OCI-LY7 (cell line): ENCODE measurements at regions not wholly inside any gene's neighbourhood (a gene's known extent, or its start where the extent isn't known, plus 50 kb on each side); places are given as distances from the start of the nearest gene placed in this dataset.

Experiments used
- BruUV-seq: library from RNA; stranded (reverse); fragments of 400-500 nt; replicated peaks from 2 replicates; lab custom pipeline; 2021; lab: Mats Ljungman, UMichigan
- CTCF ChIA-PET: fragments of 300-600 bp; sonication (Branson Sonifier 250); formaldehyde crosslinking; loops from one replicate; lab custom pipeline; 2022; ENCODE audit warnings: antibody characterized with exemption; ENCODE audit not compliant: unreplicated experiment; lab: Charles Lee
- POLR2A ChIA-PET: fragments of 300-600 bp; sonication (Branson Sonifier 250); formaldehyde crosslinking; loops from one replicate; lab custom pipeline; 2022; ENCODE audit warnings: antibody characterized with exemption; lab: Charles Lee
- DNase-seq: peaks from one replicate; pipeline ENCODE4 v3.0.0-alpha.2; 2015; ENCODE audit warnings: low spot score
- H2AFZ ChIP-seq: fragments of 200-600 bp; sonication (generic), shearing (Covaris generic); 2 replicates; pipeline ENCODE4 v1.6.1; 2014; ENCODE audit warnings: mild to moderate bottlenecking, antibody characterized with exemption, low read length, moderate library complexity
- H3K27ac ChIP-seq: fragments of 200-600 bp; sonication (generic); 2 replicates; pipeline ENCODE4 v1.5.1; 2014; ENCODE audit warnings: mixed run types, low read depth, mild to moderate bottlenecking, moderate library complexity, low read length, inconsistent platforms; ENCODE audit not compliant: poor library complexity, severe bottlenecking
- H3K36me3 ChIP-seq: fragments of 200-600 bp; sonication (generic); 2 replicates; pipeline ENCODE4 v1.6.1; 2014; ENCODE audit warnings: mild to moderate bottlenecking, antibody characterized with exemption, low read length, moderate library complexity, mixed read lengths; ENCODE audit not compliant: insufficient read depth
- H3K4me1 ChIP-seq: fragments of 200-600 bp; sonication (generic); 2 replicates; pipeline ENCODE4 v1.5.1; 2014; ENCODE audit warnings: mild to moderate bottlenecking, low read length; ENCODE audit not compliant: insufficient read depth, poor library complexity, severe bottlenecking
- H3K4me2 ChIP-seq: fragments of 200-600 bp; sonication (generic); 2 replicates; pipeline ENCODE4 v1.6.1; 2014; ENCODE audit warnings: mild to moderate bottlenecking, low read length
- H3K4me3 ChIP-seq: fragments of 200-600 bp; sonication (generic); 2 replicates; pipeline ENCODE4 v1.5.1; 2014; ENCODE audit warnings: mild to moderate bottlenecking, low read depth, low read length; ENCODE audit not compliant: poor library complexity, severe bottlenecking
- H3K79me2 ChIP-seq: fragments of 200-600 bp; sonication (generic); 2 replicates; pipeline ENCODE4 v1.6.1; 2016; ENCODE audit warnings: low read depth, mild to moderate bottlenecking, low read length, moderate library complexity, mixed read lengths; ENCODE audit not compliant: insufficient read depth
- H3K9me2 ChIP-seq: fragments of 200-600 bp; sonication (generic); 2 replicates; pipeline ENCODE4 v1.6.1; 2016; ENCODE audit warnings: mild to moderate bottlenecking, low read length, mixed read lengths; ENCODE audit not compliant: insufficient read depth
- H3K9me3 ChIP-seq: fragments of 200-600 bp; sonication (generic); 2 replicates; pipeline ENCODE4 v1.6.1; 2014; ENCODE audit warnings: mild to moderate bottlenecking, mixed run types, low read length, mixed read lengths
- H4K20me1 ChIP-seq: fragments of 200-600 bp; sonication (generic); 2 replicates; pipeline ENCODE4 v1.6.1; 2014; ENCODE audit warnings: mild to moderate bottlenecking, antibody characterized with exemption, low read length, moderate library complexity, mixed read lengths; ENCODE audit not compliant: insufficient read depth
- EZH2phosphoT487 ChIP-seq: fragments of 200-600 bp; sonication (generic); IDR thresholded peaks from 2 replicates; pipeline ENCODE4 v1.6.1; 2018; ENCODE audit warnings: low read depth, borderline replicate concordance, mild to moderate bottlenecking, mixed run types, antibody characterized with exemption, low read length, moderate library complexity, mixed read lengths
- intact Hi-C: fragments of 100-400 bp; cut with micrococcal nuclease; formaldehyde crosslinking; loops from one replicate; pipeline ENCODE4 v1.10.0; 2022; ENCODE audit not compliant: unreplicated experiment
- TF ChIP-seq, protein P1 (sequence below): fragments of 200-600 bp; sonication (generic); conservative IDR thresholded peaks from 2 replicates; pipeline ENCODE4 v1.5.1; 2014; ENCODE audit warnings: mild to moderate bottlenecking, antibody characterized with exemption, low read length, moderate library complexity, mixed read lengths

DNA sequence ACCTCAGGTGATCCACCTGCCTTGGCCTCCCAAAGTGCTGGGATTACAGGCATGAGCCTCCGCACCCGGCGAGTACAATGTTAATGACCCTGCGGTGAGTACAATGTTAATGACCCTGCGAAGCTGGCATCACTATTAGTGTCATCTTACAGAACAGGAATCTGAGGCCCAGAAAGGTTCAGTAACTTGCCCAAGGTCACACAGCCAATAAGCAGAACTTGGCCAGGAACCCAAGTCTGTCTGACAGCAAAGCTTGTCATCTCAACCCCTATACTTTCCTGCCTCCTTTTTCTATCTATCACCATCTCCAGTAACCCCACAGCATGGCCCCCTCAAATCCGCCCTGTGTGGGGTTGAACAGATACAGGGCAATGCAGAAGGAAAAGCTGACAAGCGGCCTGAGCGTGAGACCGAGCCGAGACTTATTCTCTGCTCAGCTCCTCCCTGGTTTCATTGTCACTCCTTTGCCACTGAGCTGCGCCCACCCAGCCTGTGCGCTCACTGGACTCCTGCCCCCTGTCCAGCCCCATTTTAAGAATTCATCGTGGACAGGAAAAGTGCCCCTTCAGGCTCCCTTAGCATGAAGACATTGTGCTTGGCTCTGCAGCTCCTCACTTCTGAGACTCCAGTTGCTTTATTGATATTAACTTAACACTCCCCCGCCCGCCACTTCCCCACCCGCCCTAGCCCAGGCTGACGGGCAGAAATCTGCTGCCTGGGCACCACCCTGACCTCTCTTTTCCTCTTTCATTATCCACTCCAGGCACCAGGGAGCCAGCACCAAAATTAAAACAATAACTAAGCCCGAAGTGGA lies 58.1 kb upstream of the LBX1 start:
- Histone ChIP-seq H3K4me1 (no peaks in the 10 kb centered on the region), H3K4me2 (no peak overlapping the region), H4K20me1 (no peaks in the 10 kb centered on the region), H3K9me2 (no peaks in the 10 kb centered on the region), H3K79me2 (no peaks in the 10 kb centered on the region), H3K4me3 (no peak overlapping the region), H3K27ac (no peak overlapping the region), H2AFZ (no peak overlapping the region), H3K9me3 (no peaks in the 10 kb centered on the region), H3K36me3 (no peaks in the 10 kb centered on the region)
- ChIA-PET CTCF (interaction anchor here (1.0 kb wide), 1 partner anchor 33 kb away, joined by 6 read pairs; no protein-coding TSS in a partner anchor), POLR2A (no interaction called here)
- no peak for DNase-seq
- intact Hi-C loops = no loop called here
- no peak for TF ChIP-seq EZH2phosphoT487
- TF ChIP-seq, protein P1, sequence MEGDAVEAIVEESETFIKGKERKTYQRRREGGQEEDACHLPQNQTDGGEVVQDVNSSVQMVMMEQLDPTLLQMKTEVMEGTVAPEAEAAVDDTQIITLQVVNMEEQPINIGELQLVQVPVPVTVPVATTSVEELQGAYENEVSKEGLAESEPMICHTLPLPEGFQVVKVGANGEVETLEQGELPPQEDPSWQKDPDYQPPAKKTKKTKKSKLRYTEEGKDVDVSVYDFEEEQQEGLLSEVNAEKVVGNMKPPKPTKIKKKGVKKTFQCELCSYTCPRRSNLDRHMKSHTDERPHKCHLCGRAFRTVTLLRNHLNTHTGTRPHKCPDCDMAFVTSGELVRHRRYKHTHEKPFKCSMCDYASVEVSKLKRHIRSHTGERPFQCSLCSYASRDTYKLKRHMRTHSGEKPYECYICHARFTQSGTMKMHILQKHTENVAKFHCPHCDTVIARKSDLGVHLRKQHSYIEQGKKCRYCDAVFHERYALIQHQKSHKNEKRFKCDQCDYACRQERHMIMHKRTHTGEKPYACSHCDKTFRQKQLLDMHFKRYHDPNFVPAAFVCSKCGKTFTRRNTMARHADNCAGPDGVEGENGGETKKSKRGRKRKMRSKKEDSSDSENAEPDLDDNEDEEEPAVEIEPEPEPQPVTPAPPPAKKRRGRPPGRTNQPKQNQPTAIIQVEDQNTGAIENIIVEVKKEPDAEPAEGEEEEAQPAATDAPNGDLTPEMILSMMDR = no peak
- BruUV-seq = no TSS peak

DNA sequence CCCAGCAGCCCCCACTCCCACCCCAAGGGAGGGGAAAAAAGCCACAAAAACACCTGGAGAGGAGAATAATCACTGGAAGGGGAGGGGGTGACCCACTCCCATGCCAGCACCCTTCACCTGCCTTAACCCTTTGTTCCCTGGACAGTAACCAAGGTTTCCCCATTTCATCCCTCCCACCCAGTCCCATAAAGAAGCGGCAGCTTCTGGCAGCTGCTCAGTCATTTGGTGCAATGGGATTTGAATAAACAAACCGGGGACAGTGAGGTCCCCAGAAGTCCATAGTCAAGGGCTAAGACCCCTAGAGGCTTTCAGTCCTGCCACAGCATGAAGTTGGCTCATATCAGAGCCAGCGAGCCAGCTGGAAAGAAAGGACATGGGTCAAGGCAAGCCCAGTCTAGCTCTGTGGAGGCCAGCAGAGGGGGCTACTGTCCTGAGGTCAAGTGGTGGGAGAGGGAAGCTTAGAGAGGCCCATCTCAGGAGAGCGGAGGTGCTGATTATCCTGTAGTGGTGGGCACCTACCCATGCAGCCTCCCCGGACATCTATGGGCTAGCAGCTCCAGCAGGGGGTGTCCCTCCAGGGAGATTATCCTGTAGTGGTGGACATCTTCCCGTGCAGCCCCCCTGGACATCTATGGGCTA lies 58.9 kb upstream of the LBX1 start:
- Histone ChIP-seq H3K79me2 (no peaks in the 10 kb centered on the region), H3K4me1 (no peaks in the 10 kb centered on the region), H4K20me1 (no peaks in the 10 kb centered on the region), H3K36me3 (no peaks in the 10 kb centered on the region), H3K4me2 (no peak overlapping the region), H3K27ac (no peak overlapping the region), H2AFZ (no peak overlapping the region), H3K9me3 (no peaks in the 10 kb centered on the region), H3K9me2 (no peaks in the 10 kb centered on the region), H3K4me3 (no peak overlapping the region)
- POLR2A ChIA-PET = no interaction called here
- intact Hi-C loops = no loop called here
- peak; percentile 11 for DNase-seq
- CTCF ChIA-PET = interaction anchor here (1.0 kb wide), 1 partner anchor 33 kb away, joined by 6 read pairs; no protein-coding TSS in a partner anchor
- no peak for TF ChIP-seq EZH2phosphoT487
- TF ChIP-seq, protein P1 = 0 out of 2 replicates have a peak, but pooled peaks have one; percentile 20
- BruUV-seq = no TSS peak
